ENCODE measurements at regions not wholly inside any gene's neighbourhood (a gene's known extent, or its start where the extent isn't known, plus 50 kb on each side); places are given as distances from the start of the nearest gene placed in this dataset.
"Not testable (repeated sequence)": the region's sequence is repeated elsewhere in the genome, so short reads cannot be mapped to it uniquely, and the experiment has no call there.

DNA sequence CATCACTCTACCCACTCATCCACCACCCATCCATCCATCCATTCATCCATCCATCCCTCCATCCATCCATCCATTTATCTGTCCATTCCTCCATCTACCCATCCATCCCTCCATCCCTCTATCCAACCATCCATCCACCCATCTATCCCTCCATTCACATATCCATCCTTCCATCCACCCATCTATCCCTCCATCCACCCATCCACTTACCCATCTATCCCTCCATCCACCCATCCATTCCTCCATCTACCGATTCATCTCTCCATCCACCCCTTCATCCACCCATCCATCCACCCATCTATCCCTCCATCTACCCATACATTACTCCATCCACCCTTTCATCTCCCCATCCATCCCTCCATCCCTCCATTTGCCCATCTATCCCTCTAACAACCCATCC, 239.6 kb upstream of the SHH start:
- no peak for DNase-seq

DNA sequence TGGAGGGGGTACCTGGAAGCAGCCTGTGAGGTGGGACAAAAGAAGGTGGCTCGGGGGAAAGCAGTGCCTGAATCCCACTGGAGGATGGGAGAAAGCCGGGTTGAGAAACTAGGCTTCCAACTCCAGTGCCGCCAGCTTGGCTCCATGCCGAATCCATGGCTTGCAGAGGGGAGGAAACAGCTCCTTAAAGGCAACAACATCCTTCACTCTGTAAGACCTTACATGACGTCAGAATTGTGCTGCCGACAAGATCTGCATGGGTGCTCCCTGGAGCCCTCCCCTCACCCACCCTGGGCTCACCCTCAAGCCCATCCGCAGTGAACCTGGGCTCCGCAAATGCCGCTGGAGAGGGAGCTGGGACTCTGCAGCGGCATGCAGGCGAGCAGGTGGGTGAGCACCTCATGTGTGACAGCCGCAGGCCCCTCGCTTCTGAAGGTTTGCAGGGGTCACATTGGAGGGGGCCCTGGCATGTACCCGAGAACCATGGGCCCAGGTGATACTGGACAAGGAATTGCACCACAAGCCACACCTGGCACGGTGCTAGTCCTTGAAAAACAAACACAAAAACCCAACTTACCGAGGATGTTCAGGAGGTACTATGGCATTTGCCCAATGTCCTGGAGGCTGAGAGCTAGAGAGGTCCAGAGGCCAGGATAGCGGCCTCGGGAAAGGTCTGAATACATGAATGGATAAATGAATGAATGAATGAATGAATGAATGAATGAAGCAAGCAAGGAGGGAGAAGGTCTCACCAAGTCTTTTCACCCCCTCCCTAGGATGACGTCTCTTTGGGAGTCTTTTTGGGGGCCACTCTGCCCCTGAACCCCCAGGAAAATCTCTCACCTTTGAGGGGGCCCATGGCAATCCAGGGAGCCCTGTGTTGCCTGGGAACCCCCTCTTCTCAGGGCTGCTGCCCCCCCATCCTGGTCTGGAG, 238.6 kb upstream of the SHH start:
- DNase-seq = no peak

DNA sequence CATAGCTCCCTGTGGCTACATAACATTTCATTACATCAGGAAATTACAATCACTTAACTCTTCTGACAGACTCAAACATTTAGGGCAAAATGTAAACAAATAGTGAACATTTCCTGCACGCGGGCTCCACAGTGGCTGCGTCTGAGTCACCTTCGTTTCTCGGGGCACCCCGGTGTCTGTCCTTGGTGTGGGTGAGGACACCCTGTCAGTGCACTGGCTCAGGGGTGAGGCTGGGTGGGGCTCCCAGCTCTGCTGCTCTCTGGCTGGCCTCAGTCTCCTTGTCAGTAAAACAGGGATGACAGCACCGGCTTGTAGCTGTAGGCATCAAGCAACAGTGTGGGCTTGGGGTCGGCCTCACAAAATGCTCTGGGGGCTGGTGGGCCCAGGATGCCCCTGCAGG, 237.1 kb upstream of the SHH start:
- DNase-seq = no peak

DNA sequence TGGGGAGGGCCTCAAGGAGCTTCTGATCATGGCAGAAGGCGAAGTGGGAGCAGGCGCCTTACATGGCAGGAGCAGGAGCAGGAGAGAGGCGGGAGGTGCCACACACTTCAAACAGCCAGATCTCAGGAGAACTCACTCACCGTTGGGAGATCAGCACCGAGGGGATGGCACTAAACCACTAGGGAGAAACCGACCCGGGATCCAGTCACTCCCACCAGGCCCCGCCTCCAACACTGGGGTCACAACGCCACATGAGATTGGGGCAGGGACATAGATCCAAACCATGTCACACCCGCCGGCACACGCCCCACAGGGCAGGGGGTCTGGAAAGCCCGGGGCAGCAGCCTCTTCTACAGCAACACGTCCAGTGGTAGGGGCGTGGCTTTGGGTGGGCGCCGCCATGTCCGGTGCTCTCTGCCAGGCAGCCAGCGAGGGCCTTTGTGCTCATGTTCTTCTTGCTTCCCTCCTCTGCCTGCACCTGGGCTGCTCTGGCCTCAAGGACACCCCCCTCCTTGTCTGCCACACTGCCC, 233.8 kb upstream of the SHH start:
- no peak for DNase-seq

DNA sequence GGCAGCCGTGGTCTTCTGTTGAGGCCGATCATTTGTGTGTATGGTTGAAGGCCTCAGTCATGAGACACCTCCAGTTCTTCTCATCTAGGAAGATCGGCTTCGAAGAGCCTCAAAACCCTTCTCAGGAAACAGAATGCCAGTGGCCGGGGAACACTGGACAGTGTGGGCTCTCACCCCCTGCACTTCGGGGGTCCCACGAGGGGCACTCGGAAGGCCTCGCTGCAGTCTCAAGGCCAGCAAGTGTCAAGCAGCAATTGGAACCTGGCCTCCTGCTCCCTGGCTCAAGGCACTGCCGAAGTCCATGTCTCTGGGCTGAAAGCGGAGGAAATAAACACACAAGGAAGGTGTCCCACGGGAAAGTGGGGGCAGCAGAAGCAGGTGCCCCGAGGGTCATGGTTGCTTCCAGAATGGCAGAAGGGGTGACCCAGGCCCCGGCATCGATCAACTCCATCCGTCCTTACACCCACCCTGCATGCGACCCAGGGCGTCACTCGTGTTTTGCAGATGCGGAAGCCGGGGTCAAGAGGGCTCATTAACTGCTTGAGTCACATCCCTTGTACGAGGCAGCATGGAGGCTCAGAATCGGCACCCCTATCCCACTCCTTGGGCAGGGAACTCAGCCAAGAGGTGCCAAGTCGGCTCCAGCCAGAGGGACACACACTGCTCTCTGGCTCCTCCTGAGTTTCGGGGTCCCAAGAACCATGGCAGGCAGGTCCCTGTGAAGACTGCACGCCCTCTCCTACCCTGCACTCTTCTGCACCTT, 231.3 kb upstream of the SHH start:
- DNase-seq = no peak

DNA sequence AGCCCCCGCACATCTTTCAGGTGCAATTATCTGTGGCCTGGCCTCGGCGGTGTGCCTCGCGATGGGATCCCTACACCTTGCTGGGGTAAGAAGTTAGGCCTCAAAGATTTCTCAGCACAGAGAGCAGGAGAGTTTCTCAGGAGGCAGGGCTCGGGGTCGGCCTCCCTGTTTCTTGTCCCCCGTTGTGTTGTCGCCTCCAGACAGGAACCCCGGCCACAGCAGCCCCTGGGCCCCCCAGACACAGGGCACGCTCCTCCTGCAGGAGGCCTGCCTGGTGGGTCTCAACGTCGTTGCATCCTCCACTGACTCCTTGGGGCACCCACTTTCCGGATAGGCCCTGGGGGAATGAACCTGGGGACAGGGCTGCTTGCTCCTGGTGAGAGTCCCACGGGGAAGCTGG, 229.1 kb upstream of the SHH start:
- no peak for DNase-seq

DNA sequence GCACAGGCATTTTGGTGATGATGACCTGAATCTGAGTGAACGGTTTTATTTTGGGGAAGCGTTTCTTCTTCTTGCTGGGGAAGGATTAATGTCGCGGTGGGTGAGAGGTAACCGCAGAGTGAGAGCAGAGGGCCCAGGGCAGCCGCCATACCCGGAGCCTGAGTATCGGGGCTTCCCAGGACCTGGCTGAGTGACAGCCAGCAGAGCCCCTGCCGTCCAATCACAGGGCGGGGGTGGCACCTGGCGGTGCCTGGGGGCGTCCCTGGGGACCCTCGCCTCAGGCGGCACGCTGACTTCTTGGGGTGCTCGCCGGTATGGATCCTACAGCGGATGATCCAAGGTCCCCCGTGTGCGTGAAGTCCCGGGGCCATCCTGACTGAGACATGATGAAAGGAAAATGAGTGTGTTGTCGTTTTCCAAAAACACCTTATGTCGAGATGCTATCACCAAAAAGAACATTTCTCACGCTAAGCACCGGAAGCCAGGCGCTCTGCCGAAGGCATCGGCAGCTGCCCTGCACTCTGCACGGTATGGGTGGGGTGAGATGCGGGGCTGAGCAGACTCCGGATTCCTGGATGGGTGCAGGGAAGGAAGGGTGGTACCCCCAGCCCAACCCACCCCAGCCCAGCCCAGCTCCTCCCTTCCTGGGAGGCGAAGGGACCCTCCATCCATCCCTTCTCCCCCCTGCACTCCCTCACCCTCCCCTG, 227.9 kb upstream of the SHH start:
- no peak for DNase-seq

DNA sequence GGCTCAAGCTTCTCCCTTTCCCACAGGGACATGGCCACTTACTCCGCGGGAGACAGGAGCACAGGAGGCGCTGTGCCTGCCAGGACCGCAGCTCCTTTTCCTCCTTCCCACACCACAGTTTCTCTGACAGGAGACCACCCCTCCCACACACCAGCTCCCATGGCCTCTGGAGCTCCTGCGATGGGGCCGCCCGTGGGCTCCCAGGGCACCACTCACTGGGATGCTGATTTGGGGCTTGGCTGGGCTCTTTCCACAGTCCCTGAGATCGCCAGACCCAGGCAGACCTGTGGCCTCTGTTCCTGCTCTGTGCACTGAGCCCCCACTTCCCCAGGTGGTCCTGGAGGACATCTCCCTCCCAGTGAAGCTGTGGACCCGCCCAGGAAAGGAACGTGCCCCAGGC, 226.9 kb upstream of the SHH start:
- no peak for DNase-seq

DNA sequence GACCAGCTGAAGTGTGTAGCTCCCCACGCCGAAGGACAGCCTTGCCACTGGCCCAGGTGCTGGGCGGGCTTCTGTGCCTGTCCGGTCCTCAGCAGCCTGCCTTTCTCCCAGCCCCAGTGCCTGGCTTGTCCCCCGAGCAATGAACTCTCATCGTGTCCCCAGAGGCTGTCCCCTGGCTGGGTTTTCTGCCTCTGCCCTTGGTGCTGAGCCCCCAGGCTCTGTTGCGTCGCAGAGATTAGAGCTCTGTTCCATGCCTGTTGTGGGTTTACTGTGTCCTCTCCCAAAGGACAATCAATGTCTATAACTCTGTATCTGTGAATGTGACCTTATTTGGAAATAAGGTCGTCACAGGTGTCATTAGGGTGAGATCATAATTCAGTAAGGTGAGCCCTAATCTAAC, 226.1 kb upstream of the SHH start:
- no peak for DNase-seq

DNA sequence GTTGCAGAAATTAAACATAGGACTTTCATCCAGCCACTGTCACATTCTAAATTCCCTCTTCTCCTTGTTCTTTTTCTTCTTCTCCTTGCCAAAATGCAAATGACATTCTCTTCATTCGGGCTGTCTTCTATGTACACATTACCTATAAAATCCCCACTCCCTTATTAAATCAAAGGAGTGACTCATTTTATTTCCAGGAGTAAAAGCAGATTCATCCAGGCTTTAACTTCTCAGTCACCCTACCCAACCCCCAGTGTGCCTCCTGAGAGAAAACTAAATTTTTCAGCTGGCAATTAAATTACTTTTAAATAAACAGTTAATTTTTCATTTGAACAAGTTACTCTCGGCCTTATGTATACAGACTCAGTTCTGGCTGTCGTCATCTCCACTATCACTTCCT, 223.9 kb upstream of the SHH start:
- DNase-seq = no peak

DNA sequence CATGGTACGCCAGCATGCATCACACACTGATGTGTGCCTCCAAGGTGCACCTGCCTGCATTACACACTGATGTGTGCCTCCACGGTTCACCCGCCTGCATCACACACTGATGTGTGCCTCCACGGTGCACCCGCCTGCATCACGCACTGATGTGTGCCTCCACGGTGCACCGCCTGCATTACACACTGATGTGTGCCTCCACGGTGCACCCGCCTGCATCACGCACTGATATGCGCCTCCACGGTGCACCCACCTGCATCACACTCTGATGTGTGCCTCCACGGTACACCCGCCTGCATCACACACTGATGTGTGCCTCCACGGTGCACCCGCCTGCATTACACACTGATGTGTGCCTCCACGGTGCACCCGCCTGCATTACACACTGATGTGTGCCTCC, 223.1 kb upstream of the SHH start:
- not testable (repeated sequence) for DNase-seq

DNA sequence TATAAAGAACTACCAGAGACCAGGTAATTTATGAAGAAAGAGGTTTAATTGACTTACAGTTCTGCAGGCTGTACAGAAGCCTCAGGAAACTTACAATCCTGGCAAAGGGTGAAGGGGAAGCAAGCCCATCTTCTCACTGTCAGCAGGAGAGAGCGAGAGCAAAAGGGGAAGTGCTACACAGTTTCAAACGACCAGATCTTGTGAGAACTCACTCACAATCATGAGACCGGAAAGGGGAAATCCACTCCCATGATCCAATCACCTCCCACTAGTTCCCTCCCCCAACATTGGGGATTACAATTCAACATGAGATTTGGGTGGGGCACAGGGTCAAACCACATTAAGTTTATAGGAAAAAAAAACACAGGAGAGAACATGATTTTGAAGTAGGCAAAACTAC, 222.1 kb upstream of the SHH start:
- DNase-seq = no peak

DNA sequence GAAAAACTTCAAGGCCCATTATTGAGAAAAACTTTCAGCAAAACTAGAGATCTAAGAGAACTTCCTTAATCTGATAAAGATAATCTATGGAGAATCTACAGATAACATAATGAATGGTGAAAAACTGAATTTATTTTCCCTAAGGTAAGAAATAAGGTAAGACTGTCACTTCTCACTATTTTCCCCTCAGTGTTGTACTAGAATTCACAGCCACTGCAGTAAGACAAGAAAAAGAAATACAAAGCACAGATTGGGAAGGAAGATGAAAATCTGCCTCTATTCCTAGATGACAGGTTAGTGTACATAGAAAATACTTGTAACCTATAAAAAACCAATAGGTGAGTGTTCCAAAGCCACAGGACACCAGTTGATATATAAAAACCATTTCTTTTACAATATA, 220.7 kb upstream of the SHH start:
- no peak for DNase-seq

DNA sequence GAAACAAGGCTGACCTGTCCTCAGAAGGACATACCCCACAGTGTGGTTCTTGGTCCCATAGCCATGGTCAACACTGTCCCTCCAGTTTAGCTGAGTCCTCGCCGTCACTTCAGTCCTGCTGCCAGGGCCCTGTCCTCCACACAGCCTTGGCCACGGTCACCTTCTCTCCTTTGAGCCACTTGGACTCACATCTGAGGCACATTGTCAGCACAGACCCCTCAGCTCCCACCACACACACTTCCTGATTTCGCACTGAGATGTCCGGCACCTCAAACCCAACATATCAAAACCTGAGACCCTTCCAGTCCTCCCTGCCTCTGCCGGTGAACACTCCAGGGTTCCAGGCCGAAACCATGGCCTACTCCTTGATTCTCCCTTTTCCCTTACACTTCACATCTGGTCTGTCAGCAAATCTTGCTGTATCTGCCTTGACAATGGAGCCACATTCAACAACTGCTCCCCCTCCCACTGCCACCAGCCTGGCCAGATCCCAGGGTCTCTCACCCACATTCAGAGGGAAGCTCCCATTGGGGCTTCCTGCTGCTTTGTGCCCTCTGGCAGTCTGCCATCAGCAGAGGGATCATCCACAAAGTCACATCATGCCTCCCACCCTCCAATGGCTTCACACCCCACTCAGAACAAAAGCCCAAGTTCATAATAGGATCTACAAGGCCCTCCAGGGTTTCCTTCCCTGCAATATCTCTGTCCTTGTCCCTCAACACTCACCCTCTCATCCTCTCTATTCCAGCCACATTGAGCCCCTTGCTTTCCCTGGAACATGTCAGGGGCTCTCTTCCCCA, 219.6 kb upstream of the SHH start:
- no peak for DNase-seq

DNA sequence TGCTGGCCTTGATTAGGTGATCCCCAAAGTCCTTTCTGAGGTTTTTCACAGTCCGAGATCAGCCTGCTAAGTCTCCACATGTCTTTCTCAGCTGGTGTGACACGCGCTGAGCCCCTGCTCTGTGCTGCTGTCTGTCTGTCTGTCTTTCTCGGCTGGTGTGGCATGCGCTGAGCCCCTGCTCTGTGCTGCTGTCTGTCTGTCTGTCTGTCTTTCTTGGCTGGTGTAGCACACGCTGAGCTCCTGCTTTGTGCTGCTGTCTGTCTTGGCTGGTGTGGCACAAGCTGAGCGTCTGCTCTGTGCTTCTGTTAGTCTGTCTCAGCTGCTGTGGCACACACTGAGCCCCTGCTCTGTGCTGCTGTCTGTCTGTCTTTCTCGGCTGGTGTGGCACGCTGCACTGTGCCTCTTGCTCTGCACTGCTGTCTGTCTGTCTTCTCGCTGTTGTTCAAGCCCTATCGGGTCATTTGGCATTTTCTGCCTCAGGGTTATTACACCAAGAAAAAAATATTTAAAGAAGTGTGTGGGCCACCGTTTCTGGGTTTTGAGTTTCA, 217.3 kb upstream of the SHH start:
- no peak for DNase-seq

DNA sequence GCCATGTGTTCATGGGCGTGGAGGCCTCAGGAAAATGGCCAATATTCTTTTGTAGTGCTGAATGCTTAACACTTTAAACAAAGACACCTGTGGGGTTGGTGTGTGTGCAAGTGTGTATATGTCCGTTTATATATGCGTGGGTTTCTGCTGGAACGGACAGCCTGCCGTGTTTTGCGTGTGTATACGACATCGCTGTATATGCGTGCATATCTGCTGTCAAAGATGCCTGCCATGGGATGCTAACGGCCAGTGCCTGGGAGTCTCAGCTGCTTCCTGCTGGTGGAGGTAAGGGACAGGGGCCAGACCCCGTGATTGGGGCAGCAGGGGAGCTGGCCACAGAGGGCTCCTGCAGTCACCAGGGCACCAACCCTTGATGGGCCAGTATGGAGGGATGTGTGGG, 216.3 kb upstream of the SHH start:
- DNase-seq = no peak

DNA sequence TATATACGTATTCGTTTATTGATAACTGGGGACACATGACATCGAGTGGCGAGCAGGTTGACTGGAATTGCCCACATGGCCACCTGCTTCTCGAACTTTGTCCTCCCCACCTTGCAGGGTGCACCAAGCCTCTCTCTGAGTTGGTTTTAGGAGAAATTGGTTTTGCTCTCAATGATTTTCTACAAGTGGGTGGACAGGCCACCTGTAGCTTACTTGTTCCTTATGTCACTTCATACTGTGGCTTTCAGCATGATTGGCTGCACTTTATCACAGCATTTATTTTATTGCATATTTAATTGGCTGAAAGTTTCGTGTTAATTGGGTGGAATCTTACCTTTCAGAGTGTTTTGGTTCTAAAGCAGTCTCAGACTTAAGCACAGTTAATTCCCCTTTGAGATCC, 215.6 kb upstream of the SHH start:
- DNase-seq = no peak

DNA sequence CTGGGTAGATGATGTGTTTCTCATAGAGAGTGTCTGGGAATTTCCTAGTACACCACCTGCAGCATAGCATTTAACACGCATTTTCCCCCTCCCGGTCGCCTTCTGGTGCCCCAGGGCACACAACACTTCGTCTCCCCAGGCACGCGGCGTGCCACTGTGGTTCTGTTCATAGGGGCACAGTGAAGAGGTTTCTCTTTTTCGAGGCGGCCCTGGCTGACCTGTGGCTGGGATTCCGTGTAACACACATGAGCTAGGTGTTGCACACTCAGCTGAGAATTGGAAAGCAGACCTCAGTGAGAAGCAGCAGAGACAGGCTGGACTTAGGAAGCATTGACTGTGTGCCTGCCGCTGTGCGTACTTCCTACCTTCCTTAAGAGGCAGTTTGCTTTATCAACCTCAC, 214.3 kb upstream of the SHH start:
- no peak for DNase-seq

DNA sequence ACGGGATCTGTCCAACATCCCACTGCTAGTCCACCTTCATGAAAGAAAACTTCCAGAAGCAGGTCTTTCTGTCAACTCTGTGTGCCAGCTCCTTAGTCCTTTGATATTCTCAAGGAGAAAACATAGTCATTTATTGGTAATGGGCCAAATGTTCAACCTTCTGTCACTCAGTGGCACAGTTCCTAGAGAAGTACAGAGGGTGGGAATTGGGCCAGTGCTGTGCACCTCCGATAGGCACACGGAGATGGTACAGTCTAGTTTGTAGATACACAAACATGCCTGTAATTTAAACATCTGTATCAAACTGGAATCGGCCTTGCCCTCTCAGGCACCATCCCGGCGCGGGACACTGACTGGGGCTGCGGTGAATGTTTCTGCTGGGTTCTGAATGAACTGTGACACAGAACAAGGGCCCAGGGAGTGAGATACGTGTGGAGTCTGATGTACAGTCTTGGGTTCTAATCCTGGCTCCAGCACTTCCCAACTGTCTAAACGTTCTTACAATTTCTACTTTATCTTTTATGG, 213.9 kb upstream of the SHH start:
- DNase-seq = no peak

DNA sequence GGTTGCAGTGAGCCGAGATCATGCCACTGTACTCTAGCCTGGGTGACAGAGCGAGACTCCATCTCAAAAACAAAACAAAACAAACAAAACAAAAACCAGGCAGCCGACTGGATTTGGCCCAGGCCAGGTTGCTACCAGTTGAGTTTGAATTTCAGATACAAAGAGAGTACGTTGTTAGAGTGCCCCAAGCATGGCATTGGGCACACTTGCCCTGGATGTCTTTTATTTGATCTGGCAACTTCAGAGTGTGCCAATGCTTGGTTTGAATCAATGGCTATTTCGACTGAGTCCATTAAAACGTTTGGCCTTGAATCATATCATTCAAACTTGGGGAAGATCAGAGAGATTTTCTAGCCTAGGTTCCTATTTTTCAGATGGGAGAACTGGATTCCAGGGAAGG, 213.4 kb upstream of the SHH start:
- DNase-seq = no peak

DNA sequence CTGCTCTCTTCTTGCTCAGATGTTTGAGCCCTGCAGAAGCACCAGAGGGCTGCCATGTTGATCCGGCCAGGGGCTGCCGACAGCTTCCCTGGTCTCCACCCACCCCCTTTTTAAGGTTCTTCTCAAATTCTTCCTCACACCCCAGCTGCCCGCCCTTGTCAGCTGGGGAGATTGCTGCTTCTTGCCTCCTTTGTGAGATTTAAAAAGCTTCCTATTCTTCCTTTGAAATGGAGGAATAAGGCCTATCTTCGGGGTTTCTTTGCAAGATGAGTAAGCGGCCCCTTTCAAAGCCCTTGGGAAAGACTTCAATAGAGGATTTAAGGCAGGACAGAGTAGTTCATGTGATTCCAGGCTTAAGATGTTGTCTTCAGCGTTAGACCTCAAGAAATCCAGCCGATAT, 211.9 kb upstream of the SHH start:
- DNase-seq = no peak

Measured in T1000 (cell line).